WTC11 (cell line): ENCODE measurements at regions not wholly inside any gene's neighbourhood (a gene's known extent, or its start where the extent isn't known, plus 50 kb on each side); places are given as distances from the start of the nearest gene placed in this dataset.

Source experiments
- ATAC-seq: fragments of 200-7000 bp; cut with Tn5 transposase; 2 replicates; pipeline ENCODE4 v1.10.0; 2021; ENCODE audit warnings: mild to moderate bottlenecking, moderate library complexity
- CTCF ChIA-PET: fragments of 300-600 bp; sonication (Branson Sonifier 250); formaldehyde crosslinking; loops from one replicate; lab custom pipeline; 2021; ENCODE audit warnings: antibody characterized with exemption; lab: Charles Lee
- POLR2A ChIA-PET: fragments of 350-600 bp; sonication (Branson Sonifier 250); formaldehyde crosslinking; loops from one replicate; lab custom pipeline; 2021; ENCODE audit warnings: antibody characterized with exemption; lab: Charles Lee
- DNase-seq: peaks from one replicate; pipeline ENCODE4 v3.0.0; 2021; ENCODE audit warnings: low spot score
- H3K27ac Mint-ChIP-seq: 2 replicates; pipeline ENCODE4 v1.8.0; 2021; ENCODE audit warnings: mixed read lengths
- H3K27me3 Mint-ChIP-seq: 2 replicates; pipeline ENCODE4 v1.8.0; 2021; ENCODE audit warnings: low read depth, mild to moderate bottlenecking, moderate library complexity, mixed read lengths
- H3K36me3 Mint-ChIP-seq: 2 replicates; pipeline ENCODE4 v1.8.0; 2021; ENCODE audit warnings: mixed read lengths
- H3K4me1 Mint-ChIP-seq: 2 replicates; pipeline ENCODE4 v1.8.0; 2022; ENCODE audit warnings: mixed read lengths
- H3K4me3 Mint-ChIP-seq: 2 replicates; pipeline ENCODE4 v1.8.0; 2021; ENCODE audit warnings: mild to moderate bottlenecking, moderate library complexity, mixed read lengths
- H3K9me3 Mint-ChIP-seq: 2 replicates; pipeline ENCODE4 v1.8.0; 2021; ENCODE audit warnings: mixed read lengths
- ESRRA ChIP-seq: sonication (generic); formaldehyde crosslinking; IDR thresholded peaks from 2 replicates; pipeline ENCODE4 v1.8.1; 2022; ENCODE audit warnings: mild to moderate bottlenecking, missing genetic modification reagents, borderline replicate concordance
- GRHL2 ChIP-seq: fragments of 250-450 bp; sonication (Bioruptor Pico); IDR thresholded peaks from 2 replicates; pipeline ENCODE4 v1.8.0; 2022; ENCODE audit warnings: mild to moderate bottlenecking, moderate library complexity; ENCODE audit not compliant: insufficient replicate concordance, severe bottlenecking
- ZNF263 ChIP-seq: sonication (generic); formaldehyde crosslinking; IDR thresholded peaks from 2 replicates; pipeline ENCODE4 v1.8.1; 2022; ENCODE audit warnings: low read depth, mild to moderate bottlenecking, moderate library complexity, missing genetic modification reagents
- TF ChIP-seq, protein P1 (sequence below): fragments of 250-450 bp; sonication (Bioruptor Pico); IDR thresholded peaks from 2 replicates; pipeline ENCODE4 v2.1.2; 2022; ENCODE audit warnings: mild to moderate bottlenecking, moderate library complexity
- TF ChIP-seq, protein P2 (sequence below): sonication (generic); formaldehyde crosslinking; IDR thresholded peaks from 2 replicates; pipeline ENCODE4 v1.8.1; 2022; ENCODE audit warnings: mild to moderate bottlenecking, missing genetic modification reagents, moderate library complexity, borderline replicate concordance
- TF ChIP-seq, protein P3 (sequence below): sonication (generic); formaldehyde crosslinking; IDR thresholded peaks from 2 replicates; pipeline ENCODE4 v1.8.0; 2022; ENCODE audit warnings: mild to moderate bottlenecking, missing genetic modification reagents
- TF ChIP-seq, protein P4 (sequence below): sonication (generic); formaldehyde crosslinking; conservative IDR thresholded peaks from 2 replicates; pipeline ENCODE4 v1.8.1; 2022; ENCODE audit warnings: mild to moderate bottlenecking, missing genetic modification reagents
- TF ChIP-seq, protein P5 (sequence below): sonication (generic); formaldehyde crosslinking; IDR thresholded peaks from 2 replicates; pipeline ENCODE4 v1.8.0; 2022; ENCODE audit warnings: missing genetic modification reagents
- TF ChIP-seq, protein P6 (sequence below): sonication (generic); formaldehyde crosslinking; IDR thresholded peaks from 2 replicates; pipeline ENCODE4 v1.8.0; 2023; ENCODE audit warnings: missing genetic modification reagents, mild to moderate bottlenecking, borderline replicate concordance

DNA sequence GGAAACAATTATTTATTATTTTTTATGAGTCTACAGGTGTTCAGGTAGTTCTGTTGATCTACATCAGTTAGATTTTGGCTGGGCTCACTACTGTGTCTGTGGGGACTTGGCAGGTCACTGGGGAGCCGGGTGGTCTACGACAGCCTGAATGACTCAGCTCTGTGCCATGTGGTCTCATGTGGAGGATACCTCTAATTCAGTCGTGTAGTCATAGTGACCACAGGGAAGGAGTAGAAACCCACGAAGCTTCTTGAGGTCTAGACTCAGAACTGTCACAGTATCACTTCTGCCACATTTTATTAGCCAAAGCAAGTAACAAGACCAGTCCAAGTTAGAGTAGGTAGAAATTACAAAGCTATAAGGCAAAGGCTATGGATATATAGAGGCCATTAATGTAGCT lies 64.7 kb upstream of the GRAMD2B start (continued):
- TF ChIP-seq, protein P1, sequence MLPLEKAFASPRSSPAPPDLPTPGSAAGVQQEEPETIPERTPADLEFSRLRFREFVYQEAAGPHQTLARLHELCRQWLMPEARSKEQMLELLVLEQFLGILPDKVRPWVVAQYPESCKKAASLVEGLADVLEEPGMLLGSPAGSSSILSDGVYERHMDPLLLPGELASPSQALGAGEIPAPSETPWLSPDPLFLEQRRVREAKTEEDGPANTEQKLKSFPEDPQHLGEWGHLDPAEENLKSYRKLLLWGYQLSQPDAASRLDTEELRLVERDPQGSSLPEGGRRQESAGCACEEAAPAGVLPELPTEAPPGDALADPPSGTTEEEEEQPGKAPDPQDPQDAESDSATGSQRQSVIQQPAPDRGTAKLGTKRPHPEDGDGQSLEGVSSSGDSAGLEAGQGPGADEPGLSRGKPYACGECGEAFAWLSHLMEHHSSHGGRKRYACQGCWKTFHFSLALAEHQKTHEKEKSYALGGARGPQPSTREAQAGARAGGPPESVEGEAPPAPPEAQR = no peak
- TF ChIP-seq, protein P2, sequence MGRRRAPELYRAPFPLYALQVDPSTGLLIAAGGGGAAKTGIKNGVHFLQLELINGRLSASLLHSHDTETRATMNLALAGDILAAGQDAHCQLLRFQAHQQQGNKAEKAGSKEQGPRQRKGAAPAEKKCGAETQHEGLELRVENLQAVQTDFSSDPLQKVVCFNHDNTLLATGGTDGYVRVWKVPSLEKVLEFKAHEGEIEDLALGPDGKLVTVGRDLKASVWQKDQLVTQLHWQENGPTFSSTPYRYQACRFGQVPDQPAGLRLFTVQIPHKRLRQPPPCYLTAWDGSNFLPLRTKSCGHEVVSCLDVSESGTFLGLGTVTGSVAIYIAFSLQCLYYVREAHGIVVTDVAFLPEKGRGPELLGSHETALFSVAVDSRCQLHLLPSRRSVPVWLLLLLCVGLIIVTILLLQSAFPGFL (CRISPR knock-in tag) = no peak
- TF ChIP-seq, protein P3, sequence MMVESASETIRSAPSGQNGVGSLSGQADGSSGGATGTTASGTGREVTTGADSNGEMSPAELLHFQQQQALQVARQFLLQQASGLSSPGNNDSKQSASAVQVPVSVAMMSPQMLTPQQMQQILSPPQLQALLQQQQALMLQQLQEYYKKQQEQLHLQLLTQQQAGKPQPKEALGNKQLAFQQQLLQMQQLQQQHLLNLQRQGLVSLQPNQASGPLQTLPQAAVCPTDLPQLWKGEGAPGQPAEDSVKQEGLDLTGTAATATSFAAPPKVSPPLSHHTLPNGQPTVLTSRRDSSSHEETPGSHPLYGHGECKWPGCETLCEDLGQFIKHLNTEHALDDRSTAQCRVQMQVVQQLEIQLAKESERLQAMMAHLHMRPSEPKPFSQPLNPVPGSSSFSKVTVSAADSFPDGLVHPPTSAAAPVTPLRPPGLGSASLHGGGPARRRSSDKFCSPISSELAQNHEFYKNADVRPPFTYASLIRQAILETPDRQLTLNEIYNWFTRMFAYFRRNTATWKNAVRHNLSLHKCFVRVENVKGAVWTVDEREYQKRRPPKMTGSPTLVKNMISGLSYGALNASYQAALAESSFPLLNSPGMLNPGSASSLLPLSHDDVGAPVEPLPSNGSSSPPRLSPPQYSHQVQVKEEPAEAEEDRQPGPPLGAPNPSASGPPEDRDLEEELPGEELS = no peak
- TF ChIP-seq, protein P4, sequence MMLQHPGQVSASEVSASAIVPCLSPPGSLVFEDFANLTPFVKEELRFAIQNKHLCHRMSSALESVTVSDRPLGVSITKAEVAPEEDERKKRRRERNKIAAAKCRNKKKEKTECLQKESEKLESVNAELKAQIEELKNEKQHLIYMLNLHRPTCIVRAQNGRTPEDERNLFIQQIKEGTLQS (CRISPR knock-in tag) = no peak
- TF ChIP-seq, all 79 proteins: peak for 0

DNA sequence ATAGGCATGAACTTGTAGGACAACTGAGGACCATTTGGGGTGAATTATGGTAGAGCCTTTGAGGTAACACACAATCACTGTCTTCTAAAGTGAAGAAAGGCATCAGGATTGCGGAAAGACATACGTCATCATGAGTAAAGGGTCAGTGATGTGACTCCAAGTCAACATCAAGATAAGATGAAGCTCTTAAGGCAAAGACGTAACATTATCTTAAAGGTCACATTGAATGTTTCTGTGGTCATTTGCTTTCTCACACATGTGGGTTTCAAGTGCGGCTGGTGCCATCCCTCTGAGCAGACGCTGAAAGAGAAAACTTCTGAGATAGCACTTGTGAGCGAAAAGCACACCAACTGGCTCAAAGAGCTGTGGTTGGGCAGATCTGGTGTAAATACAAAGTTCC lies 63.3 kb upstream of the GRAMD2B start:
- peaks cover 7% of the 10 kb centered on the region for H3K9me3 Mint-ChIP-seq
- TF ChIP-seq, protein P5, sequence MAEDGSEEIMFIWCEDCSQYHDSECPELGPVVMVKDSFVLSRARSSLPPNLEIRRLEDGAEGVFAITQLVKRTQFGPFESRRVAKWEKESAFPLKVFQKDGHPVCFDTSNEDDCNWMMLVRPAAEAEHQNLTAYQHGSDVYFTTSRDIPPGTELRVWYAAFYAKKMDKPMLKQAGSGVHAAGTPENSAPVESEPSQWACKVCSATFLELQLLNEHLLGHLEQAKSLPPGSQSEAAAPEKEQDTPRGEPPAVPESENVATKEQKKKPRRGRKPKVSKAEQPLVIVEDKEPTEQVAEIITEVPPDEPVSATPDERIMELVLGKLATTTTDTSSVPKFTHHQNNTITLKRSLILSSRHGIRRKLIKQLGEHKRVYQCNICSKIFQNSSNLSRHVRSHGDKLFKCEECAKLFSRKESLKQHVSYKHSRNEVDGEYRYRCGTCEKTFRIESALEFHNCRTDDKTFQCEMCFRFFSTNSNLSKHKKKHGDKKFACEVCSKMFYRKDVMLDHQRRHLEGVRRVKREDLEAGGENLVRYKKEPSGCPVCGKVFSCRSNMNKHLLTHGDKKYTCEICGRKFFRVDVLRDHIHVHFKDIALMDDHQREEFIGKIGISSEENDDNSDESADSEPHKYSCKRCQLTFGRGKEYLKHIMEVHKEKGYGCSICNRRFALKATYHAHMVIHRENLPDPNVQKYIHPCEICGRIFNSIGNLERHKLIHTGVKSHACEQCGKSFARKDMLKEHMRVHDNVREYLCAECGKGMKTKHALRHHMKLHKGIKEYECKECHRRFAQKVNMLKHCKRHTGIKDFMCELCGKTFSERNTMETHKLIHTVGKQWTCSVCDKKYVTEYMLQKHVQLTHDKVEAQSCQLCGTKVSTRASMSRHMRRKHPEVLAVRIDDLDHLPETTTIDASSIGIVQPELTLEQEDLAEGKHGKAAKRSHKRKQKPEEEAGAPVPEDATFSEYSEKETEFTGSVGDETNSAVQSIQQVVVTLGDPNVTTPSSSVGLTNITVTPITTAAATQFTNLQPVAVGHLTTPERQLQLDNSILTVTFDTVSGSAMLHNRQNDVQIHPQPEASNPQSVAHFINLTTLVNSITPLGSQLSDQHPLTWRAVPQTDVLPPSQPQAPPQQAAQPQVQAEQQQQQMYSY (CRISPR knock-in tag) = no peak
- TF ChIP-seq ZNF263 (CRISPR knock-in tag) (no peak), ESRRA (no peak), GRHL2 (CRISPR knock-in tag) (no peak)
- TF ChIP-seq, protein P6, sequence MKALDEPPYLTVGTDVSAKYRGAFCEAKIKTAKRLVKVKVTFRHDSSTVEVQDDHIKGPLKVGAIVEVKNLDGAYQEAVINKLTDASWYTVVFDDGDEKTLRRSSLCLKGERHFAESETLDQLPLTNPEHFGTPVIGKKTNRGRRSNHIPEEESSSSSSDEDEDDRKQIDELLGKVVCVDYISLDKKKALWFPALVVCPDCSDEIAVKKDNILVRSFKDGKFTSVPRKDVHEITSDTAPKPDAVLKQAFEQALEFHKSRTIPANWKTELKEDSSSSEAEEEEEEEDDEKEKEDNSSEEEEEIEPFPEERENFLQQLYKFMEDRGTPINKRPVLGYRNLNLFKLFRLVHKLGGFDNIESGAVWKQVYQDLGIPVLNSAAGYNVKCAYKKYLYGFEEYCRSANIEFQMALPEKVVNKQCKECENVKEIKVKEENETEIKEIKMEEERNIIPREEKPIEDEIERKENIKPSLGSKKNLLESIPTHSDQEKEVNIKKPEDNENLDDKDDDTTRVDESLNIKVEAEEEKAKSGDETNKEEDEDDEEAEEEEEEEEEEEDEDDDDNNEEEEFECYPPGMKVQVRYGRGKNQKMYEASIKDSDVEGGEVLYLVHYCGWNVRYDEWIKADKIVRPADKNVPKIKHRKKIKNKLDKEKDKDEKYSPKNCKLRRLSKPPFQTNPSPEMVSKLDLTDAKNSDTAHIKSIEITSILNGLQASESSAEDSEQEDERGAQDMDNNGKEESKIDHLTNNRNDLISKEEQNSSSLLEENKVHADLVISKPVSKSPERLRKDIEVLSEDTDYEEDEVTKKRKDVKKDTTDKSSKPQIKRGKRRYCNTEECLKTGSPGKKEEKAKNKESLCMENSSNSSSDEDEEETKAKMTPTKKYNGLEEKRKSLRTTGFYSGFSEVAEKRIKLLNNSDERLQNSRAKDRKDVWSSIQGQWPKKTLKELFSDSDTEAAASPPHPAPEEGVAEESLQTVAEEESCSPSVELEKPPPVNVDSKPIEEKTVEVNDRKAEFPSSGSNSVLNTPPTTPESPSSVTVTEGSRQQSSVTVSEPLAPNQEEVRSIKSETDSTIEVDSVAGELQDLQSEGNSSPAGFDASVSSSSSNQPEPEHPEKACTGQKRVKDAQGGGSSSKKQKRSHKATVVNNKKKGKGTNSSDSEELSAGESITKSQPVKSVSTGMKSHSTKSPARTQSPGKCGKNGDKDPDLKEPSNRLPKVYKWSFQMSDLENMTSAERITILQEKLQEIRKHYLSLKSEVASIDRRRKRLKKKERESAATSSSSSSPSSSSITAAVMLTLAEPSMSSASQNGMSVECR (CRISPR knock-in tag) = no peak
- H3K27me3 Mint-ChIP-seq = no peaks in the 10 kb centered on the region; the same call in 1 of the 2 replicates
- no peaks in the 10 kb centered on the region for H3K36me3 Mint-ChIP-seq
- ATAC-seq = no peak
- no peak overlapping the region for H3K4me3 Mint-ChIP-seq
- H3K27ac Mint-ChIP-seq = no peak overlapping the region
- no peak for DNase-seq
- H3K4me1 Mint-ChIP-seq = peaks cover 11% of the 10 kb centered on the region; the same call in 1 of the 2 replicates
- ChIA-PET POLR2A (no interaction called here), CTCF (interaction anchor here (1.2 to 1.5 kb wide), 2 partner anchors 11 to 140 kb away, joined by 3 to 5 read pairs; no protein-coding TSS in a partner anchor)
